OCI-LY1 (cell line): ENCODE measurements at regions not wholly inside any gene's neighbourhood (a gene's known extent, or its start where the extent isn't known, plus 50 kb on each side); places are given as distances from the start of the nearest gene placed in this dataset.

Experiments used
- EZH2 ChIP-seq: fragments of 200-600 bp; sonication (generic), shearing (Covaris generic); IDR thresholded peaks from 2 replicates; pipeline ENCODE4 v1.8.0; 2017; ENCODE audit warnings: borderline replicate concordance, mixed run types, mild to moderate bottlenecking, antibody characterized with exemption, low read length, moderate library complexity, mixed read lengths
- TF ChIP-seq, protein P1 (sequence below): fragments of 200-600 bp; sonication (generic), shearing (Covaris generic); IDR thresholded peaks from 2 replicates; pipeline ENCODE4 v1.5.1; 2017; ENCODE audit warnings: mild to moderate bottlenecking, antibody characterized with exemption, low read length, moderate library complexity, mixed read lengths

DNA sequence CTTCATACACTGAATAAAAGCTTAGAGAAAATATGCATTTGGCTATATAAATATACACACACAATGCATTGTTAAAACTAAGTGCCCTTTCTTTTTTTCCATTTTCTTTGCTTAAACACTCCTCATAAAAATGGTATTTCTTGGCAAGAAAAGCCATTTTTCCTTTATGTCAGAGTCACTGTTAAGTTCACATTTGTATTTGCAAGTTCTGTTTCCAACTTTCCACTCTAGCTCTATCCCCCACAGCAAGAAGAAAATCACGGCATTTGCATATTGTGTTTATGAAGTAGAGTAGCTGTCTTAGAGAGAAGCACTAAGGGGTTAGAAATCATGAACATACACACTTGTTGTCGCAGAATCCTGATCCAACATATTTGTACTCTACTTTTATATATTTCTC is 662.1 kb upstream of the MEF2C start:
- TF ChIP-seq, protein P1, sequence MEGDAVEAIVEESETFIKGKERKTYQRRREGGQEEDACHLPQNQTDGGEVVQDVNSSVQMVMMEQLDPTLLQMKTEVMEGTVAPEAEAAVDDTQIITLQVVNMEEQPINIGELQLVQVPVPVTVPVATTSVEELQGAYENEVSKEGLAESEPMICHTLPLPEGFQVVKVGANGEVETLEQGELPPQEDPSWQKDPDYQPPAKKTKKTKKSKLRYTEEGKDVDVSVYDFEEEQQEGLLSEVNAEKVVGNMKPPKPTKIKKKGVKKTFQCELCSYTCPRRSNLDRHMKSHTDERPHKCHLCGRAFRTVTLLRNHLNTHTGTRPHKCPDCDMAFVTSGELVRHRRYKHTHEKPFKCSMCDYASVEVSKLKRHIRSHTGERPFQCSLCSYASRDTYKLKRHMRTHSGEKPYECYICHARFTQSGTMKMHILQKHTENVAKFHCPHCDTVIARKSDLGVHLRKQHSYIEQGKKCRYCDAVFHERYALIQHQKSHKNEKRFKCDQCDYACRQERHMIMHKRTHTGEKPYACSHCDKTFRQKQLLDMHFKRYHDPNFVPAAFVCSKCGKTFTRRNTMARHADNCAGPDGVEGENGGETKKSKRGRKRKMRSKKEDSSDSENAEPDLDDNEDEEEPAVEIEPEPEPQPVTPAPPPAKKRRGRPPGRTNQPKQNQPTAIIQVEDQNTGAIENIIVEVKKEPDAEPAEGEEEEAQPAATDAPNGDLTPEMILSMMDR: no peak
- TF ChIP-seq EZH2: no peak
